NCI-H2171 (cell line): ENCODE measurements at regions not wholly inside any gene's neighbourhood (a gene's known extent, or its start where the extent isn't known, plus 50 kb on each side); places are given as distances from the start of the nearest gene placed in this dataset.

Source experiments
- DNase-seq: peaks from one replicate; lab custom pipeline; 2025; lab: John Stamatoyannopoulos, UW

- DNase-seq: no peak
These were observed 2012.5 kb upstream of the LRRTM1 start for GRCh38 chr2:82317012-82317411.

GRCh38 chr2:82316586-82316985 lies 2012.0 kb upstream of the LRRTM1 start:
- DNase-seq: no peak

- no peak for DNase-seq
These were observed 2010.4 kb upstream of the LRRTM1 start for GRCh38 chr2:82314836-82315472.

GRCh38 chr2:82307511-82307910 lies 2003.0 kb upstream of the LRRTM1 start:
- DNase-seq: no peak

GRCh38 chr2:82301506-82301905 lies 1997.0 kb upstream of the LRRTM1 start:
- no peak for DNase-seq

- no peak for DNase-seq
These were observed 1984.9 kb upstream of the LRRTM1 start for GRCh38 chr2:82289446-82289845.

GRCh38 chr2:82283075-82283474 lies 1978.5 kb upstream of the LRRTM1 start:
- DNase-seq: no peak

GRCh38 chr2:82282111-82282882 lies 1977.7 kb upstream of the LRRTM1 start:
- no peak for DNase-seq

GRCh38 chr2:82279367-82279766 lies 1974.8 kb upstream of the LRRTM1 start:
- DNase-seq: no peak

GRCh38 chr2:82278416-82278815 lies 1973.9 kb upstream of the LRRTM1 start:
- no peak for DNase-seq

- no peak for DNase-seq
These were observed 1971.0 kb upstream of the LRRTM1 start for GRCh38 chr2:82275599-82275998.

- DNase-seq: no peak
These were observed 1963.9 kb upstream of the LRRTM1 start for GRCh38 chr2:82268446-82268845.

- DNase-seq: no peak
These were observed 1956.0 kb upstream of the LRRTM1 start for GRCh38 chr2:82260521-82260920.

GRCh38 chr2:82259551-82259950 lies 1955.0 kb upstream of the LRRTM1 start:
- no peak for DNase-seq

GRCh38 chr2:82257796-82258555 lies 1953.4 kb upstream of the LRRTM1 start:
- no peak for DNase-seq

- DNase-seq: no peak
These were observed 1952.6 kb upstream of the LRRTM1 start for GRCh38 chr2:82256983-82257632.

- no peak for DNase-seq
These were observed 1951.7 kb upstream of the LRRTM1 start for GRCh38 chr2:82256288-82256687.

GRCh38 chr2:82254728-82255127 lies 1950.2 kb upstream of the LRRTM1 start:
- no peak for DNase-seq

GRCh38 chr2:82246220-82246775 lies 1941.7 kb upstream of the LRRTM1 start:
- DNase-seq: no peak

GRCh38 chr2:82239176-82239575 lies 1934.6 kb upstream of the LRRTM1 start:
- no peak for DNase-seq

- DNase-seq: no peak
These were observed 1933.6 kb upstream of the LRRTM1 start for GRCh38 chr2:82237994-82238662.
